HG03280 (cell line): ENCODE measurements at regions not wholly inside any gene's neighbourhood (a gene's known extent, or its start where the extent isn't known, plus 50 kb on each side); places are given as distances from the start of the nearest gene placed in this dataset.
"Not testable (repeated sequence)": the region's sequence is repeated elsewhere in the genome, so short reads cannot be mapped to it uniquely, and the experiment has no call there.

Source experiments
- ATAC-seq: cut with Tn5 transposase; IDR thresholded peaks from one replicate; pipeline ENCODE4 v1.9.1; 2021; ENCODE audit warnings: mild to moderate bottlenecking, moderate library complexity; ENCODE audit not compliant: unreplicated experiment

DNA sequence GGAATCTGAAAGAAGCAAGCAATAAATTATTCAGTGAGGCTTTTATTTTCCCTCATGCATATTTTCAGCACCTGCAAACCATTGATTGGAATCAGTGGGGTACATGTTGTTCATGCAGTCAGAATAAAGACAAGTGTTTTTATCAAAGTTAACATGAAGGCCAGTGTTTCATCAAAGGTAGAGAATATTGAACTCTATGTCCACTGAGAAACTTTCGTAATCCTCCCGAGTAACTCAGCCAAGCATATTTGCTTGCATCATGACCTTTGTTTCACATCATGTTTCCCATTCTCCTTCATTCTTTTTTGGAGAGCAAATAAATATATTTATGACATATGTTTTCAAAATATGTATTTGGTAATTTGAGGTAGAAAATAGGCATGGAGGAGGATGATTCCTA is 663.1 kb downstream of the SH2D4B start:
- ATAC-seq = no peak

DNA sequence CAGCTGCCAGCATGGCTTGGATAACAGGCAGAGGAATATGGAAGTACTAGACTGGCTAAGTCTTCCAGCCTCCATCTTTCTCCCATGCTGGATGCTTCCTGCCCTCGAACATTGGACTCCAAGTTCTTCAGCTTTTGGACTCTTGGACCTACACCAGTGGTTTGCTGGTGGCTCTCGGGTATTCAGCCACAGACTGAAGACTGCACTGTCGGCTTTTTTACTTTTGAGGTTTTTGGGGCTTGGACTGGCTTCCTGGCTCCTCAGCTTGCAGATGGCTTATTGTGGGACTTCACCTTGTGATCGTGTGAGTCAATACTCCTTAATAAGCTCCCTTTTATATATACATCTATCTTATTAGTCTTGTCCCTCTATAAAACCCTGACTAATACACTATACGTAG is 667.6 kb upstream of the NRG3 start:
- ATAC-seq = not testable (repeated sequence)

- no peak for ATAC-seq
Observed at GRCh38 chr10:81213370-81213769, 661.6 kb upstream of the NRG3 start.

DNA sequence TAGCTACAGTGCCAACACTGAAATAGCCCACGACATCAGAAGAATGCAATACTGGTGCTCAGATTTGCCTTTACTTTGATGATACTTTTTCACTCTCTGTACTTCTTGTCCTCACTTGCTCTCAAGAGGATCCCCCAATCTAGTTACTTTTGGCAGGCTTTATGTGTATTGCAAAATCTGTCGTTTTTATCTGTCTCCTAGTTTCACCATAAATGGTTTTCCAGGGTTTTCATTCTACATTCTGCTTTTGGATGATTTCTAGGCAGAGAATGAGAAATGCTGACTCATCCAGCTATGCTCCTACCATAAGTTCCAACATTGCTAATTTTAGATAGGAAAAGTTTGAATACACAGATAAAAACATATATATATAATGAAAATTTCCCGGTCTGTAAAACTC is 659.5 kb upstream of the NRG3 start:
- ATAC-seq = no peak

GRCh38 chr10:81216949-81217348 is 658.0 kb upstream of the NRG3 start:
- ATAC-seq = no peak

GRCh38 chr10:81218307-81218706 is 656.7 kb upstream of the NRG3 start:
- ATAC-seq = no peak

DNA sequence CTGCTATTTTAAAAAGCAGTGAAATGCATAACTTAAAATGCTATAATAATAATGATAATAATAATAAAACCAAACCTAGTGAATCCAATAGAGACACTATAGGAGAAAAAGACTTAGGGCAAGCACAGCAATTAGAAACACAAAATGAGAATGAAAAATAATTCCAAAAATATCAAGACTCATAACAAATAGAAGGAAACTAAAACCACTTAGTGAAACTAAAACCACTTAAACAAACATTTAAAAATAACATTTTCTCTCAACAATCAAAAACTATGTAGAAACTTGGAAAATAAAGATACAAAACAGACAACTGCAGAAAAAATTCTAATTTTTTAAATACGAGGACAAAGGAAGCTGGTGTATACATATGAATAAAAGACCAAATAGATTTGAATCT is 655.2 kb upstream of the NRG3 start:
- no peak for ATAC-seq

GRCh38 chr10:81248886-81249285 is 626.1 kb upstream of the NRG3 start:
- ATAC-seq = no peak

GRCh38 chr10:81251457-81252115 is 623.4 kb upstream of the NRG3 start:
- ATAC-seq = no peak

GRCh38 chr10:81264991-81265390 is 610.0 kb upstream of the NRG3 start:
- not testable (repeated sequence) for ATAC-seq

- ATAC-seq = no peak
Observed at GRCh38 chr10:81270051-81270450, 604.9 kb upstream of the NRG3 start.

DNA sequence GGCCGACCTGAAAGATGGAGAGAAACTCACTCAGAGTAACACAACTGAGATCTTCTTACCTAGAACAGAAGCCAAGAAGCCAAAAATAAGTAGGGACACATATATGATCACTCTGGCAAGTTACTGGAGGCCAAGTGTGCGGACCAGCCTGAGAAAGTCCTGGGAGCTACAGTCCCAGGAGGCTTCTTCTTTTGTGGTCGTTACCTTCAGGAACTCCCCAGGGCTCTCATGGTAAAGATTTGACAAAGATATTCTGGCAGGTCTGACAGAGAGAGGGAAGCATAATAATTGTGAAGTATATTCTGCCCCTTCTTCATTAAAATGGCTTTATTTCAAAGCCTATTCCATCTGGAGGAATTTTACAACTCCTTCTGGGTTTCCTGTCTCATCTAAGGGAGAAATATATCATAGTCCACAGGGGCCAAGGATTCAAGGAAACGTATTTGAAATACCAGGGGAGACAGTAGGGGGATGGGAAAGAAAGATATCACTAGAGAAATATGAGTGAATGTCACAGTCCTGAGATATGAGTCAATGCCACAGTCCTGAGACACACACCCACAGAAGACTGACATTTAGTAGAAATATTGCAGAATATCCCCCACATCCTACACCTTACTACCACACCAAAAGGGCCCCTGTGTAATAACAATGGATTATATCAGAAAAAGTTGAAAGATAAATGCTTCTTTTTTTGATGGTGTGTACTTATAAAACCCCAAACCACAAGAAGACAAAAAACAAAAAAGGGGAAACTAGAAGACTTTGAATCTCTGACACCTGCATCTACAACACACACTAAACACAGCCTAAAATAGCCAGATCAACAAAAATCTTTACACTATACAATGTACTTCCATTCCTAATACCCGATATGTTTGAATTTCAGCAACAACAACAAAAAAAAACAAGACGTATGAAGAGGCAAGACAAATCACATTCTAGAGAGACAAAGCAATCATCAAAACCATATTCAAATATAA is 594.2 kb upstream of the NRG3 start:
- ATAC-seq = no peak

- ATAC-seq = no peak
Observed at GRCh38 chr10:81288544-81288943, 586.5 kb upstream of the NRG3 start.

- no peak for ATAC-seq
Observed at GRCh38 chr10:81297292-81297691, 577.7 kb upstream of the NRG3 start.

- ATAC-seq = no peak
Observed at GRCh38 chr10:81303656-81304055, 571.3 kb upstream of the NRG3 start.

DNA sequence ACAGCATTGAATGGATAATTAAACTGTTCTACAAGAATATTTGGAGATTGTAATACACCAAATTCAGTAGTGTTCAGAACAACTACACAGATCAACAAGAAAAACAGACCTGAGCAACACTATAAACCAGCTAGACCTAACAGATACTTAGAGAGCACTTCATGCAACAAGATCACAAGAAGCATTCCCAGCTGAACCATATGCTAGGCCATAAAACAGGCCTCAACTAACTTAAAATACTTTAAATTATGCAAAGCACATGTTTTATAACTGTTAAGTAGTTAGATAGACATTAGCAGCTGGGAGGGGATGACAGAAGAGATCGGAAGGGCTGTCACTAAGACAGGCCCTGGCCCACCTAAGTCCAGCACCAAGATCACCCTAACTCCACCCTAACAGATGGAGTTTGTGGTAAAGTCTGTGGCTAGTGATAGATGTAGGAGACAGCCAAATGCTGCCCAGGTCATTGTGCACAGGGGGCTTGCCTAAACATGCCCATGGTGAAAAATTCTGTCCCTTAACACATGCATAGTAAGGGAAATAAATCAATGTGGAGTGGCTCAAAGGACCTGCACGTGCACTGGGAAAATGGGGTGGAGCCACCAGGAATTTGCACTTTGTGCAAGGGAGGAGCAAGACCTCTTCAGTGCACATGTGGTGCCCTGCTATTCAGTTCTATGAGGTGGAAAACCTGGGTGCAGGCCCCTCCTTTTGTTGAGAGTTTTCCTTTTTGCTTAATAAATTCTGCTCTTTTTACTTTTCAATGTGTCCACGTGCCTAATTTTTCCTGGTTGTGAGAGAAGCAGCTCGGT is 567.8 kb upstream of the NRG3 start:
- ATAC-seq = no peak

- no peak for ATAC-seq
Observed at GRCh38 chr10:81309041-81309552, 565.9 kb upstream of the NRG3 start.

DNA sequence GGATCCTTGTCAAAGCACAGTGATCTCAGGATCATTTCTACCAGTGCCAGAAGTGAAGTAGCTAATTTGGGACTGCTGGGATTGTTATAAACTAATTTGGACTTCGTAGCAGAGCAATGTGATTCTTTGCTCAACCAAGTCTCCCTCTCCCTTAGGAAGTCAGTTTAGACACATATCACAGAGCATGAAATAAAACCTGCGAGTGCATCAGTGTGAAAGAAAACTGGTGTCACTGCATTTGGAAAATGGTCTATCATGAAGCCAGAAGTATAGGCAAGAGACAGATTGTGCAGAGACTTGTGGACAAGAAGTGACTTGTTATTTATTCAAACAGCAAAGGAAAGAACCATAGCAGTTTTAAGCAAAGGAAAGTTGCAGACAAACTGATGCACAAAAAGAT is 560.5 kb upstream of the NRG3 start:
- ATAC-seq = no peak

DNA sequence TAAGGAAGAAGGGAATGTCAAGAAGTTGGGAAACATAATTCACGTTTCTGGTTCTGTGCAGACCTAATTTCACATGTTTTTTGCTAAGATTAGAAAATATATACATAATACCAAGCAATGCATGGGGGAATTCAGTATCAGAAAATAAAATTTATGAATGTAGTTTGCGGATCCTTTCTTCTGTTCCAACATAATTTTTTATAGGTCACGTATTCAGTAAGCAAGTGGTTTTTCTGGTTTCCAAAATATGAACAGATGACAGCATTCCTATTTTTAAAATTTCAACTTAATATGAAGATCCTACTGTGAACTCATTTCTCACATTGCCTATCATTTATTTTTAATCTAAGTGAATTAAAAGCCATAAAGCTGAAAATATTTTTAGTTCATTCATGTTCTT is 560.0 kb upstream of the NRG3 start:
- no peak for ATAC-seq

DNA sequence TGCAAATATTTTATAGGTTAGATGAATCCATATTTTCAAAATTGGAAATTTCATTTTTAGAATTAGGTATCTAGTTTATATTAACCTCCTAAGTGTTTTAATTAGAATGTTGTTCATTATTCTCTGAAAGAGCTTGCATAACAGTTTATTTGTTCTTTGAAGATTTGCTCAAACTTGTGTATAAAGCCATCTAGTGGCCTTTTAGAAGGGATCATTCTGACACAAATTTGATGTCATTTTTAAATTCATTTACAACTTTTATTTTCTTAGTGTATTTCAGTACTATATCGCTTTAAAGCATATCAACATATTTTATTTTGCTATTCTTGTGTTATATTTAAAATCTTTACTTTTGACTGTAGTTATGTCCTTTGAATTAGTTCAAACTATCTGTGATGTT is 527.0 kb upstream of the NRG3 start:
- no peak for ATAC-seq

DNA sequence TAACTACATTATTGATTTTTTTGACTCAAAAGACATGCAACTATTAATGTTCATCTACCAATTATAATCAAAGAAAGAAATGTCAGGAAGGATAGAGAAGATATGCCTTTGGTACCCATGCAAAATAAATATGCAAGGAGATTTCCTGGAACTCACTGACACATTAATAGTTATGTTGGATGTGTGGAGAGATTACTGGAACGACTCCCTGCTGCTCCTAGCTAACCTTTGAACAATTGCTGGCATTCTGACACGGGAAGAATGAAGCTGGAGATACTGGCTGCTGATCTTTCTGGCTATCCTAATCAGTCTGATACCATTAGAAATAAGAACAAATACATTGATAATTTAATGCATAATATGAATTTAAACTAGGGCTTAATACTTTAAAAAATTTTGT is 507.9 kb upstream of the NRG3 start:
- no peak for ATAC-seq
